ENCODE measurements at regions not wholly inside any gene's neighbourhood (a gene's known extent, or its start where the extent isn't known, plus 50 kb on each side); places are given as distances from the start of the nearest gene placed in this dataset.

GRCh38 chr6:118383924-118384323 lies 164.2 kb upstream of the PLN start:
- TF ChIP-seq, protein P1, sequence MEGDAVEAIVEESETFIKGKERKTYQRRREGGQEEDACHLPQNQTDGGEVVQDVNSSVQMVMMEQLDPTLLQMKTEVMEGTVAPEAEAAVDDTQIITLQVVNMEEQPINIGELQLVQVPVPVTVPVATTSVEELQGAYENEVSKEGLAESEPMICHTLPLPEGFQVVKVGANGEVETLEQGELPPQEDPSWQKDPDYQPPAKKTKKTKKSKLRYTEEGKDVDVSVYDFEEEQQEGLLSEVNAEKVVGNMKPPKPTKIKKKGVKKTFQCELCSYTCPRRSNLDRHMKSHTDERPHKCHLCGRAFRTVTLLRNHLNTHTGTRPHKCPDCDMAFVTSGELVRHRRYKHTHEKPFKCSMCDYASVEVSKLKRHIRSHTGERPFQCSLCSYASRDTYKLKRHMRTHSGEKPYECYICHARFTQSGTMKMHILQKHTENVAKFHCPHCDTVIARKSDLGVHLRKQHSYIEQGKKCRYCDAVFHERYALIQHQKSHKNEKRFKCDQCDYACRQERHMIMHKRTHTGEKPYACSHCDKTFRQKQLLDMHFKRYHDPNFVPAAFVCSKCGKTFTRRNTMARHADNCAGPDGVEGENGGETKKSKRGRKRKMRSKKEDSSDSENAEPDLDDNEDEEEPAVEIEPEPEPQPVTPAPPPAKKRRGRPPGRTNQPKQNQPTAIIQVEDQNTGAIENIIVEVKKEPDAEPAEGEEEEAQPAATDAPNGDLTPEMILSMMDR (IDR thresholded peaks at IDR 0.05; ENCODE audit: borderline replicate concordance, extremely low read depth, low read length, poor library complexity, severe bottlenecking) = no peak
- TF ChIP-seq EZH2 (IDR thresholded peaks at IDR 0.05; ENCODE audit: borderline replicate concordance, low read depth, low read length, severe bottlenecking) = no peak
